NOMO-1 treated with dmso at 0.1 percent for 144 hours (cell line): ENCODE measurements at regions not wholly inside any gene's neighbourhood (a gene's known extent, or its start where the extent isn't known, plus 50 kb on each side); places are given as distances from the start of the nearest gene placed in this dataset.

ENCODE experiments used
- DNase-seq: peaks from one replicate; lab custom pipeline; 2025; ENCODE audit not compliant: unreplicated experiment; lab: John Stamatoyannopoulos, UW

- DNase-seq, result no peak
Observed at GRCh38 chr10:22770270-22770669, 55.9 kb upstream of the PIP4K2A start.

GRCh38 chr10:22767859-22768258 lies 53.5 kb upstream of the PIP4K2A start:
- DNase-seq, result no peak

- DNase-seq, result no peak
Observed at GRCh38 chr10:22766693-22767092, 52.3 kb upstream of the PIP4K2A start.

GRCh38 chr10:22765660-22766547 lies 51.5 kb upstream of the PIP4K2A start:
- DNase-seq, result peak; percentile 84

GRCh38 chr10:22764639-22765038 lies 50.3 kb upstream of the PIP4K2A start:
- no peak for DNase-seq
